CD4-positive, alpha-beta T cell (primary cell): ENCODE measurements at regions not wholly inside any gene's neighbourhood (a gene's known extent, or its start where the extent isn't known, plus 50 kb on each side); places are given as distances from the start of the nearest gene placed in this dataset.

Experiments
- ATAC-seq: fragments of 200-7000 bp; cut with Tn5 transposase; one replicate; pipeline ENCODE4 v1.10.0; 2022; ENCODE audit warnings: mild to moderate bottlenecking; ENCODE audit not compliant: poor library complexity
- CTCF ChIA-PET: fragments of 350-600 bp; sonication (Branson Sonifier 250); formaldehyde crosslinking; loops from one replicate; lab custom pipeline; 2021; ENCODE audit warnings: antibody characterized with exemption, inconsistent platforms; lab: Charles Lee
- POLR2A ChIA-PET: fragments of 350-600 bp; sonication (Branson Sonifier 250); formaldehyde crosslinking; loops from one replicate; lab custom pipeline; 2021; ENCODE audit warnings: antibody characterized with exemption, inconsistent platforms; lab: Charles Lee
- DNase-seq, 14 experiments: peaks; one replicate each; pipeline ENCODE4 v3.0.0-alpha.2; 2013 to 2020; ENCODE audit warnings: mixed read lengths in 2 of 14
- H3K27ac ChIP-seq, 2 donors: one replicate each; pipeline versions ENCODE4 v1.5.1 to v1.7.0; 2013; ENCODE audit warnings: low read length in 2 of 2, low read depth in 1 of 2, mild to moderate bottlenecking in 1 of 2
- H3K27me3 ChIP-seq, 2 experiments: 1 replicate in 1 of 2; 2 replicates in 1 of 2; pipeline versions ENCODE4 v1.6.1 to v1.7.0; 2013; ENCODE audit warnings: low read length in 2 of 2, control low read depth in 1 of 2, mild to moderate bottlenecking in 1 of 2, moderate library complexity in 1 of 2; ENCODE audit not compliant: insufficient read depth in 2 of 2, control insufficient read depth in 1 of 2
- H3K36me3 ChIP-seq: one replicate; pipeline ENCODE4 v1.6.1; 2013; ENCODE audit warnings: low read length, control low read depth; ENCODE audit not compliant: insufficient read depth
- H3K4me1 ChIP-seq: one replicate; pipeline ENCODE4 v1.6.1; 2013; ENCODE audit warnings: low read length, control low read depth; ENCODE audit not compliant: insufficient read depth
- H3K4me3 ChIP-seq: one replicate; pipeline ENCODE4 v1.5.1; 2013; ENCODE audit warnings: mild to moderate bottlenecking, low read length, moderate library complexity
- H3K9me3 ChIP-seq, 2 experiments: 1 replicate in 1 of 2; 2 replicates in 1 of 2; pipeline versions ENCODE4 v1.6.1 to v1.7.0; 2013; ENCODE audit warnings: low read length in 2 of 2, mild to moderate bottlenecking in 2 of 2, control low read depth in 1 of 2, moderate library complexity in 1 of 2; ENCODE audit not compliant: control insufficient read depth in 1 of 2, insufficient read depth in 1 of 2
- H3K27ac Mint-ChIP-seq: one replicate; pipeline ENCODE4 v1.8.0; 2020; ENCODE audit warnings: mixed read lengths
- H3K27me3 Mint-ChIP-seq: one replicate; pipeline ENCODE4 v1.8.0; 2021; ENCODE audit warnings: mixed read lengths
- H3K36me3 Mint-ChIP-seq: one replicate; pipeline ENCODE4 v1.8.0; 2021; ENCODE audit warnings: low read depth, mixed read lengths
- H3K4me1 Mint-ChIP-seq: one replicate; pipeline ENCODE4 v1.8.0; 2021; ENCODE audit warnings: low read depth, mixed read lengths
- H3K4me3 Mint-ChIP-seq: one replicate; pipeline ENCODE4 v1.8.0; 2020; ENCODE audit warnings: mild to moderate bottlenecking, mixed read lengths
- H3K9me3 Mint-ChIP-seq: one replicate; pipeline ENCODE4 v1.8.0; 2020; ENCODE audit warnings: mixed read lengths
- intact Hi-C, 2 experiments: fragments of 100-400 bp; cut with DNase I in 1 of 2; cut with micrococcal nuclease in 1 of 2; formaldehyde crosslinking; loops; one replicate each; pipeline versions ENCODE4 v1.15.1 to v1.9.0; 2023 to 2025; cut with DNase I, micrococcal nuclease
- TF ChIP-seq, protein P1 (sequence below): fragments of 200-600 bp; IDR thresholded peaks from one replicate; pipeline ENCODE4 v1.8.0; 2022; ENCODE audit warnings: antibody characterized with exemption, mild to moderate bottlenecking

DNA sequence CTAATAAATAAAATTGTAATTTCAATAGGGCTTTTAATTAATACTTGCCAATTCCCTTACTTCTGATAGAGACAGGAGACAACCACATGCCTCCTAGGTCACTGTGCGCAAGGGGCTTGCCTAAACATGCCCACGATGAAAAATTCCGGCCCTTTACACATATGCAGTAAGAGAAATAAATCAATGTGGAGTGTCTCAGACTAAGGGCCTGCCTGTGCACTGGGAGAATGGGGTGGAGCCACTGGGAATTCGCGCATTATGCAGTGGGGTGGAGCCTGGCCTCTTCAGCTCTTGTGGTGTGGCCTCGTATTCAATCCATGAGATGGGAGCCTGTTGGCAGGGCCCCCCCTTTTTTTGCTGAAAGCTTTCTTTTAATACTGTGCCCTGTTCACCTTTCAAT, 484.5 kb downstream of the PDGFC start:
- Mint-ChIP-seq H3K4me1 (no peaks in the 10 kb centered on the region), H3K27ac (no peak overlapping the region), H3K27me3 (no peaks in the 10 kb centered on the region), H3K36me3 (no peaks in the 10 kb centered on the region), H3K9me3 (no peaks in the 10 kb centered on the region), H3K4me3 (no peak overlapping the region)
- H3K4me3 ChIP-seq = no peak overlapping the region
- no peak for ATAC-seq
- no peaks in the 10 kb centered on the region for H3K4me1 ChIP-seq
- H3K9me3 ChIP-seq = peaks cover 0 to 5% of the 10 kb centered on the region in 2 experiments
- intact Hi-C loops = no loop called here
- POLR2A ChIA-PET = no interaction called here
- no peaks in the 10 kb centered on the region for H3K36me3 ChIP-seq
- TF ChIP-seq, protein P1, sequence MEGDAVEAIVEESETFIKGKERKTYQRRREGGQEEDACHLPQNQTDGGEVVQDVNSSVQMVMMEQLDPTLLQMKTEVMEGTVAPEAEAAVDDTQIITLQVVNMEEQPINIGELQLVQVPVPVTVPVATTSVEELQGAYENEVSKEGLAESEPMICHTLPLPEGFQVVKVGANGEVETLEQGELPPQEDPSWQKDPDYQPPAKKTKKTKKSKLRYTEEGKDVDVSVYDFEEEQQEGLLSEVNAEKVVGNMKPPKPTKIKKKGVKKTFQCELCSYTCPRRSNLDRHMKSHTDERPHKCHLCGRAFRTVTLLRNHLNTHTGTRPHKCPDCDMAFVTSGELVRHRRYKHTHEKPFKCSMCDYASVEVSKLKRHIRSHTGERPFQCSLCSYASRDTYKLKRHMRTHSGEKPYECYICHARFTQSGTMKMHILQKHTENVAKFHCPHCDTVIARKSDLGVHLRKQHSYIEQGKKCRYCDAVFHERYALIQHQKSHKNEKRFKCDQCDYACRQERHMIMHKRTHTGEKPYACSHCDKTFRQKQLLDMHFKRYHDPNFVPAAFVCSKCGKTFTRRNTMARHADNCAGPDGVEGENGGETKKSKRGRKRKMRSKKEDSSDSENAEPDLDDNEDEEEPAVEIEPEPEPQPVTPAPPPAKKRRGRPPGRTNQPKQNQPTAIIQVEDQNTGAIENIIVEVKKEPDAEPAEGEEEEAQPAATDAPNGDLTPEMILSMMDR = no peak
- no peaks in the 10 kb centered on the region for H3K27me3 ChIP-seq
- DNase-seq = no peak
- no peak overlapping the region for H3K27ac ChIP-seq
- CTCF ChIA-PET = no interaction called here

DNA sequence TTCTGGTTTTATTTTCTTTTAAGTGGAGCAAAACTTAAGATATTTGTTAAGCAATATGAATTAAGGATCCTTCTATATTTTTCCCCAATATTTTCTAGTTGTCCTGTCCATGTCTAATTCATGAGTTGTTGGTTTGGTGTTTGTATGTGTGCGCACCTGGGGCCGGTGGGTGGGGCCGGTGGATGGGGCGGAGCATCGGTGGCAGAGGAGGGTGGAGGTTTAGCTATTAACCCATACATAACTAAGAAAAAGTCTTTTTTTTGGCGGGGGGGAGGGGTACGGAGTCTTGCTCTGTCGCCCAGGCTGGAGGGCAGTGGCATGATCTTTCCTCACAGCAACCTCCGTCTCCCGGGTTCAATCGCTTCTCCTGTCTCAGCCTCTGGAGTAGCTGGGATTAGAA, 489.8 kb downstream of the PDGFC start:
- intact Hi-C loops = no loop called here
- Mint-ChIP-seq H3K36me3 (no peaks in the 10 kb centered on the region), H3K27me3 (no peaks in the 10 kb centered on the region), H3K4me3 (no peak overlapping the region), H3K4me1 (no peaks in the 10 kb centered on the region), H3K27ac (no peak overlapping the region), H3K9me3 (no peaks in the 10 kb centered on the region)
- no peaks in the 10 kb centered on the region for H3K27me3 ChIP-seq
- H3K27ac ChIP-seq = no peak overlapping the region
- TF ChIP-seq, protein P1 = no peak
- ChIA-PET POLR2A (no interaction called here), CTCF (no interaction called here)
- H3K9me3 ChIP-seq = peaks cover 0 to 9% of the 10 kb centered on the region in 2 experiments
- DNase-seq (no peak), ATAC-seq (no peak)
- H3K4me3 ChIP-seq = no peak overlapping the region
- H3K36me3 ChIP-seq = no peaks in the 10 kb centered on the region
- H3K4me1 ChIP-seq = no peaks in the 10 kb centered on the region

DNA sequence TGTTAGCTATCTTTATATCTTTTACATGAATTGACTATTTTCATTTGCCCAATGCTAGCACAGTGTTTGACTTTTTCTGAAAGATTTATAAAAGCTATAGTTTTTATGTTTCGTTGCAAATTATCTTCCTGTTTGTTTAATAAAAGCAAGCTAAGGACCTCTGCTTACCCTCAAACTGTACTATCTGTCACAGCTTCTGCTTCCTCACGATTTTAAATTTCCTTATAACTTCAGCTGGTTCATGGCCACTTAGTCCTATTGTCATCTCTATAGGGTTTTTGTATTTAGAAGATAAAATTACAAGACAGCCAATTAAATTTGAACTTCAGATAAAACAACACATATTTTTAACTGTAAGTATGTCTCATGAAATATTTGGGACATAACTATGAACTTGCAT, 494.0 kb downstream of the PDGFC start:
- ChIA-PET POLR2A (no interaction called here), CTCF (no interaction called here)
- Mint-ChIP-seq H3K36me3 (no peaks in the 10 kb centered on the region), H3K4me3 (no peak overlapping the region), H3K4me1 (no peaks in the 10 kb centered on the region), H3K27me3 (no peaks in the 10 kb centered on the region), H3K27ac (no peak overlapping the region), H3K9me3 (no peaks in the 10 kb centered on the region)
- no peak for DNase-seq
- ATAC-seq = no peak
- no peaks in the 10 kb centered on the region for H3K27me3 ChIP-seq
- no peaks in the 10 kb centered on the region for H3K4me1 ChIP-seq
- H3K9me3 ChIP-seq = peaks cover 0 to 8% of the 10 kb centered on the region in 2 experiments
- no peaks in the 10 kb centered on the region for H3K36me3 ChIP-seq
- intact Hi-C loops = no loop called here
- no peak overlapping the region for H3K4me3 ChIP-seq
- TF ChIP-seq, protein P1 = no peak
- H3K27ac ChIP-seq = no peak overlapping the region
